Mucosa of descending colon (tissue), 3 donors: ENCODE measurements at regions not wholly inside any gene's neighbourhood (a gene's known extent, or its start where the extent isn't known, plus 50 kb on each side); places are given as distances from the start of the nearest gene placed in this dataset.

Experiments
- ATAC-seq: fragments of 200-7000 bp; cut with Tn5 transposase; one replicate; pipeline ENCODE4 v1.9.1; 2020; ENCODE audit warnings: mild to moderate bottlenecking, moderate library complexity
- DNase-seq, 3 donors: peaks; one replicate each; pipeline ENCODE4 v3.0.0-alpha.2; 2020
- H3K36me3 ChIP-seq: fragments of 200-600 bp; one replicate; pipeline ENCODE4 v1.8.0; 2021; ENCODE audit warnings: low read depth, mild to moderate bottlenecking
- H3K4me1 ChIP-seq: fragments of 200-600 bp; one replicate; pipeline ENCODE4 v1.8.0; 2021; ENCODE audit warnings: low read depth, mild to moderate bottlenecking
- H3K4me3 ChIP-seq: fragments of 200-600 bp; one replicate; pipeline ENCODE4 v1.8.0; 2021; ENCODE audit warnings: mild to moderate bottlenecking
- H3K9me3 ChIP-seq: fragments of 200-600 bp; one replicate; pipeline ENCODE4 v1.8.0; 2021; ENCODE audit warnings: mild to moderate bottlenecking
- CTCF ChIP-seq: fragments of 200-600 bp; IDR thresholded peaks from one replicate; pipeline ENCODE4 v1.8.0; 2022; ENCODE audit warnings: antibody characterized with exemption, mild to moderate bottlenecking
- intact Hi-C, 2 donors: fragments of 100-400 bp; cut with DNase I in 1 of 2; cut with micrococcal nuclease in 1 of 2; formaldehyde crosslinking; loops; one replicate each; pipeline versions ENCODE4 v1.11.0 to v1.11.1; 2022; cut with DNase I, micrococcal nuclease
- donor health status: DM: no; HTN: no; CAD: no; lungs with moderate emphysema.
- donor health status: DM: no; HTN: no; CAD: no.
- donor health status: DM: no; HTN: yes; CAD: no.

- TF ChIP-seq CTCF = no peak
- Histone ChIP-seq H3K9me3 (no peaks in the 10 kb centered on the region), H3K36me3 (no peaks in the 10 kb centered on the region), H3K4me3 (no peak overlapping the region), H3K4me1 (no peaks in the 10 kb centered on the region)
- intact Hi-C loops = no loop called here
- no peak for ATAC-seq
- no peak for DNase-seq
Measured at GRCh38 chr18:76571689-76572088, 76.6 kb upstream of the ZNF516 start.

- no peak overlapping the region for H3K4me3 ChIP-seq
- no peaks in the 10 kb centered on the region for H3K36me3 ChIP-seq
- intact Hi-C loops = no loop called here
- DNase-seq (no peak), ATAC-seq (no peak)
- no peak for TF ChIP-seq CTCF
- peaks cover under 1% of the 10 kb centered on the region for H3K4me1 ChIP-seq
- H3K9me3 ChIP-seq = no peaks in the 10 kb centered on the region
Measured at GRCh38 chr18:76570856-76571255, 75.8 kb upstream of the ZNF516 start.

GRCh38 chr18:76569644-76570419 is 74.8 kb upstream of the ZNF516 start:
- H3K36me3 ChIP-seq = no peaks in the 10 kb centered on the region
- intact Hi-C loops = no loop called here
- TF ChIP-seq CTCF = no peak
- DNase-seq (no peak), ATAC-seq (no peak)
- peaks cover 6% of the 10 kb centered on the region for H3K4me1 ChIP-seq
- no peaks in the 10 kb centered on the region for H3K9me3 ChIP-seq
- H3K4me3 ChIP-seq = no peak overlapping the region

GRCh38 chr18:76568731-76569130 is 73.7 kb upstream of the ZNF516 start:
- ATAC-seq (no peak), DNase-seq (no peak)
- H3K4me3 ChIP-seq = no peak overlapping the region
- no peaks in the 10 kb centered on the region for H3K36me3 ChIP-seq
- H3K9me3 ChIP-seq = no peaks in the 10 kb centered on the region
- TF ChIP-seq CTCF = no peak
- intact Hi-C loops = no loop called here
- H3K4me1 ChIP-seq = peaks cover 6% of the 10 kb centered on the region

GRCh38 chr18:76567835-76568445 is 72.9 kb upstream of the ZNF516 start:
- ATAC-seq (no peak), DNase-seq (no peak)
- no peak for TF ChIP-seq CTCF
- H3K4me1 ChIP-seq = peaks cover 6% of the 10 kb centered on the region
- H3K4me3 ChIP-seq = no peak overlapping the region
- intact Hi-C loops = no loop called here
- H3K36me3 ChIP-seq = no peaks in the 10 kb centered on the region
- H3K9me3 ChIP-seq = no peaks in the 10 kb centered on the region
